HG02759 (cell line): ENCODE measurements at regions not wholly inside any gene's neighbourhood (a gene's known extent, or its start where the extent isn't known, plus 50 kb on each side); places are given as distances from the start of the nearest gene placed in this dataset.
"Not testable (repeated sequence)": the region's sequence is repeated elsewhere in the genome, so short reads cannot be mapped to it uniquely, and the experiment has no call there.

Source experiments
- ATAC-seq: cut with Tn5 transposase; IDR thresholded peaks from one replicate; pipeline ENCODE4 v1.9.1; 2021; ENCODE audit warnings: mild to moderate bottlenecking, moderate library complexity; ENCODE audit not compliant: unreplicated experiment

- no peak for ATAC-seq
Measured at GRCh38 chr9:89695441-89695891, 90.7 kb downstream of the GADD45G start.

- not testable (repeated sequence) for ATAC-seq
Measured at GRCh38 chr9:89695979-89696378, 91.2 kb downstream of the GADD45G start.

GRCh38 chr9:89696780-89697179 lies 92.0 kb downstream of the GADD45G start:
- ATAC-seq, result no peak

- no peak for ATAC-seq
Measured at GRCh38 chr9:89697553-89697952, 92.7 kb downstream of the GADD45G start.

GRCh38 chr9:89698411-89699005 lies 93.7 kb downstream of the GADD45G start:
- ATAC-seq, result no peak

DNA sequence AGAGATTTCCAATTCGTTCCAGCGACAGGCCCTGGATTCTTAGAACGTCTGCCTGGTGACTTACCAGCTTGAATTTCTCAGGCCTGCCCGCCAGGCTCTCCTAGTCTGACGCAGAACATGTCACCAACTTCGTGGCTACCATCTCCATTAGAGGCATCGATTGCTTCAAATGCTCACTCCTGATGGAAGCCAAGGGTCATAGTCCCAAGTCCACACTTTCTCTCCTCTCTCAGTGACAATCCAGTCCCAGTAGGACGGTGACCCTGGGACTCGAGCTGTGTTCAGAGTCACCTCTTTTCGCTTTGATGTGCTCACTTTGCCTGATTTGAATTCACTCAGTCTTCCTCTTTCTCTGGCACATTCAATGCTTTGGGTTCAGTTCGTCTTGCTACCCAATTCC lies 94.8 kb downstream of the GADD45G start:
- no peak for ATAC-seq

GRCh38 chr9:89701221-89701798 lies 96.5 kb downstream of the GADD45G start:
- peak; percentile 87 for ATAC-seq

DNA sequence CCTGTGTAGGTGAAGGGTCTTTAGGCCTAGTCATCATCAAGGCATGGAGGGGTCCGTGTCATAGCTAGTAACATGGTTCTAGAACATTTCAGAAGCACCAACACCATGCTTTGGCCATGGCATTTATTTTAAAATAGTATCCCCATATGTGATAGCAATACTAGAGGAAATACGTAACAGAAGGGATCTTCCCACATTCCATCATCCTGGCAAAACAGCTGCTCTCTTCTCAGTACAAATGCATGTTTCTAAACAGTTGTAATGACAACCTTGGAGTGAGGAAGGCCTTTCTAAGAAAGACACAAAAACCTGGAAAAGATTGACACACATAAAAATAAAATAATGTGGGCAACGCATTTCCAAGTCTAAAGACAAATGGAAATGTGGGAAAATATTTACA lies 97.6 kb downstream of the GADD45G start:
- no peak for ATAC-seq

DNA sequence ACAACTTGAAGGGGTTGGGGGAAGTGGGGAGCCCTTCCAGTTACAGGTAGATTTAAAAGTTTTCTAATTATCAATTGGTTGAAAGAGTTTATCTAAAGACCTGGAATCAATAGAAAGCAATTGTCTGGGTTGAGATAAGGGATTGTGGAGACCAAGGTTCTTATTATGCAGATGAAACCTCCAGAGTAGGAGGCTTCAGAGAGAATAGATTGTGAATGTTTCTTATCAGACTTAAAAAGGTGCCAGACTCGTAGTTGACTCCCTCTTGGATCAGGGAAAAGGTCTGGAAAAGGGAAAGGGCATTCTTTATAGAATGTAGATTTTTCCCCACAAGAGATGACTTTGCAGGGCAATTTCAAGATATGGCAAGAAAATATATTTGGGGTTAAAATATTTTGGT lies 100.8 kb downstream of the GADD45G start:
- no peak for ATAC-seq

DNA sequence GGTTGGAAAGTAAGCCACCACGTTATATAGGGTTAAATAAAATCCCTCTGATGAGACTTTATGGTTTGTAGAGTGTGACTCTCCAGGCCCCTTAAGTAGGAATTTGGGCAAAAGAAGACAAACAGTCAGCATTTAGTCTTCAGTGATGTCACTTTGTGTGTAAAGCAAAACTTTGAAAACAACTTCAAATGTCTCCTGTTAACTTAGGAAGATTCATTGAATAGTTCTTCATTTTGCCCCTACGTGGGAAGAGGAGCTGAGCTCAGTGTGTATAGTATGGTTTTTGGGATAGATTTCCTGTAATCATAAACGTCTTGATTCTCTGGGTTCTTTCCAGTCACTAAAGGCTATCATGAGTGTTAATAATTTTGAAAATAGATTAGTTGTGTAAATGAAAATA lies 101.3 kb downstream of the GADD45G start:
- ATAC-seq, result no peak

GRCh38 chr9:89706731-89707191 lies 101.9 kb downstream of the GADD45G start:
- peak; percentile 54 for ATAC-seq

DNA sequence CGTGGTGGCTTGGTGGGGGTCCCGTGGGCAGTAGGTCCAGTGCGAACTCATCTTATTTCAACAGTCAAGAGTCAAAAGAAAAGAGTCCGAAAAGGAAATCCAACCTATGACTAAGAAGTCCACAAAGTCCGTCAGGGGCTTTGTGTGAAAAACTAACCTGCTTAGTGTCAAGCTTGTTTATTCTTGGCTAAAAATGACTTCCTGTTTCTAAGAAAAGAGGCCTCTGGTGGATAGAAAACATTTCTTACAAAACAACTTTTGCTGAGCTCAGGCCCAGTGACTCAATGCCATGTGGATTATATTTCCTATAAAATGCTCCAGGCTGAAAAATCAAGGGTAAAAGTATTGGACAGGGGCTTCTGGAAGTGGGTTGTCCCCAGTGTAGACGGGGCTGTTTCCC lies 105.9 kb downstream of the GADD45G start:
- ATAC-seq, result no peak

GRCh38 chr9:89711866-89712265 lies 107.1 kb downstream of the GADD45G start:
- no peak for ATAC-seq

DNA sequence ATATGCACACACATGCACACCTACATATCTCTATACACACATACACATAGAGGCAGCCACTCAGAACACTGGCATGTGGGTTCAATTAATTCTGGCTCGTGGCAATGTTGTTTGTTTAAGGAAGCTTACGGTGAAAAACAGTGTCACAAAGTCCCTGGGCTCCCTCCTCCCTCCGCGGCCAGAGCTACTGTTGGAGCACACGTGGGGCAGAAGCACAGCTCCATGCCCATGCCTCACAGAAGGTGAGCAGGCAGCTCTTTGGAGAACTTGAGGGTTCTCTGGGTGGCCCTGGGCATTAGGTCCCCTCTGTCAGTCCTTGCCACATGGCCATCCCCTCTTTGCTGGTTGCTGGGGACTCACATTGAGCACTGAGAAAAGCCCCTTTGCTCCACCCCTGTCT lies 107.5 kb downstream of the GADD45G start:
- no peak for ATAC-seq

DNA sequence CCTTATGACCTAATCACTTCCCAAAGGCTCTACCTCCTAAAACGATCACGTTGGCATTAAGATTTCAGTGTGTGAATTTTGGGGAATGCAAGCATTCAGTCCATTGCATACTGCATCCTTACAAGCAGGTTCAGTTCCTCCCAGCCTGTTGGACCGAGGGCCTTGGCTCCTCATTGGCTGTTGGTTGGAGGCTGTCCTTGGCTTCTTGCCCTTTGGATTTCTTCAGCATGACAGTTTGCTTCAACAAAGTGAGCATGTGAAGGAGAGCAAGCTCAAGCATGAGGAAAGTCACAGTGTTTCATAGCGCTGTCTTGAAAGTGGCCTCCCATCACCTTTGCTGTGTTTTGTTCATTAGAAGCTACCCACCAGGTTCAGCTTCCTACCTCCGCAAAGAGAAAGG lies 109.5 kb downstream of the GADD45G start:
- ATAC-seq, result no peak

DNA sequence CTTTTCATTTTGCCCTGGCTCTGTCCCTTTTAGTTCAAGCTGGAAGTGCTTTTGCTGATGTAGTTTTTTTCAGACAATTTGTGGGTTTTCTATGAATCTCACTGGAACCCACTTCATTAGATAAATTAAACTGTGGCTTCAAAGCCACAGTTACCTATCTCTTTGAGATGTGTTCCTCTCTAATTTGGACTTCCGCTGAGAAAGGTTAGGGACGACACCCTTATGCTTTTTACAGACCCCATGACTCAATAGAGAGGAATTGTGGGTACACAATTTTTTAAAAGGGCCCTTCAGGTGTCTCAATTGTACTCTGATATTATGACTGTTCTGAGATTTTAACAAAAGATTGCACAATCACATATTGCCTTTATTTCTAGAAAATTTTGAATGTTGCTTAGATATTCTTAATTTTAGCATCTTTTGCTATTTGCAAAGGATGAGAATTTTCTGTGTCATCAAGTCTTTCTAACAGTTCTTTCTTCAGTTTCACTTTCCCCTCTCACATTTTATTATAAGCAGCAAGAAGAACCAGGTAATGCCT lies 110.6 kb downstream of the GADD45G start:
- ATAC-seq, result no peak

DNA sequence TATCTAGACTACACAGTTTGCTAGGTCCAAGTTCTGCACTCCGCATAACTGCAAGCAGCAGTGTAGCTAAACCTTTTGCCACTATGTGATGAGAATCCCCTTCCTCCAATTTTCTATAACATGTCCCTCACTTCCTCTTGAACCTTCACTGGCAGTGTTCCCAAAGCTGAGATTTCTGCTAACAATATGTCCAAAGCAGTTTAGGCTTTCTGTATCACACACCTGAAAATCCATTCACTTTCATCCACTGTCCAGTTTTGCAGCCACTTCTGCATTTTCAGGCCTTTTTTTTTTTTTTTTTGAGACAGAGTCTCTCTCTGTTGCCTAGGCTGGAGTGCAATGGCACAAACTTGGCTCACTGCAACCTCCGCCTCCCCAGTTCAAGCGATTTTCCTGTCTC lies 111.1 kb downstream of the GADD45G start:
- ATAC-seq, result no peak

GRCh38 chr9:89716559-89716958 lies 111.7 kb downstream of the GADD45G start:
- ATAC-seq, result no peak

DNA sequence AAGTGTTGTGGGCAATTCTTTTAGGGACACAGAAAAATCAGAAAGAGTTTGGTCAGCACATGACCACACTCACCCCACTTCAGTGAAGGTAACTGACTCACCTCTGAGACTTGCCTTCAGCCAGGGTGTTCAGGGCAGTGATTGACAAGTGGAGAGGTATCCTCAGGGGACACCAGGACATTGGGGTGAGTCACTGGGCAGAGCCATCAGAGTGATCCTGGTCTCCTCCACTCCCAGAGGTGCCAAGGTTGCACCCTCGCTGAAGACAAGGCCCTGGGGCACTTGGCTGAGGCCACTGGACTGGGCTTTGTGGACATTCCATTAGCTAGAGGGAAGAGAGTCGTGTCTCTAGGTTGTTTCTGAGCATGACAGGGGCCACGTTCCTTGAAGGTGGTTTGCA lies 113.4 kb downstream of the GADD45G start:
- ATAC-seq, result no peak

DNA sequence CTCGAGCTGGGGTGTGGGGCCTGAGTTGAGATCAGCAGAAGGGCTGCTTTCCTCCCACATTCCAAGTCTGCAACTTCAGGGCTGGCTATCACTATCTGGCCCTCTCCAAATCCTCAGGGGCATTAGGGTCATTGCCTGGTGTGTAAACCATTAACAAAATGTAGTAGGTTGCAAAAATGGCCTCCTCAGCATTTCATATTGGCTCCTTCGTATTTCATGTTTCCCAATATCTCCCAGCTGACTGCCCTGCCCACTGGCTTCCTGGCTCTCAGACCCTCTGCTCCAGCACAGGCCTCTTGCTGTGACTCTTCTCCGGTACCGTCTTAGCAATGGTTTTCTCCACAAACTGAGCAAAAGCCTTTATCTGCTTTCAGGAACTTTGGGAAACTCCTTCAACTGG lies 113.8 kb downstream of the GADD45G start:
- no peak for ATAC-seq

DNA sequence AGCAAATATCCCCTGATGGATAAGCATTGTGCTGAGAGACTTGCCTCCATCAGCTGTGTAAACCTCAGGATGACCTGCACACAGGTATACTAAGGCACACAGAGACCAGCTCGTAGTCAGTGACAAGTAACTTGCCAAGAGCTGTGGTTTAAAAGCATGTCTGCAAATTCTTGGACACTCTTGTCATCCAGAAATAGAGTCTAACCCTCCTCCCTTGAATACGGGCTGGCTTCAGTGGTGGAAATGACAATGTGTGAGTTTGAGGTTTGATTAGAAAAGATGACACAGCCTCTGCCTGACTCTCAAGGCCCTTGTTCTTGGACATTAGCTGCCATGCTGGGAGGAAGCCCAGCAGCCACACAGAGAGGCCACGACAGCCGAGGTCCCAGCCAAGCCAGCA lies 114.4 kb downstream of the GADD45G start:
- ATAC-seq, result no peak

DNA sequence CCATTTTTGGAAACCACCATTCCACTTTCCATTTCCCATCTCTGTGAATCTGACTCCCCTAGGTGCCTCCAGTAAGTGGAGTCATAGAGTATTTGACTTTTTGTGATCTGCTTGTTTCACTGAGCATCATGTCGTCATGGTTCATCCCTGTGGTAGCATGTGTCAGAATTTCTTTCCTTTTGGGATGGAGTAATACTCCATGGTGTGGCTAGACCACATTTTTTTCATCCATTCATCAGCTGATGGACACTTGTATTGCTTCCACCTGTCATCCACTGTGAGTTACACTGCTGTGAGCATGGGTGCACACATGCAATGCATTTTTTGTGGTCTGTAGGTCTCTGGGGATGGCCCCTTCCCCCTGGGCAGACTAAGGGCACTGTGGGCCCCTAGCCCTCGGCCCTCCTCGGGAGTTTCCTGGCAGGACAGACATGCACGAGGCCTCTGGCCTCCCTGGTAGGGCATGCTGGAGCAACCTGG lies 115.9 kb downstream of the GADD45G start:
- no peak for ATAC-seq
